ENCODE measurements at regions not wholly inside any gene's neighbourhood (a gene's known extent, or its start where the extent isn't known, plus 50 kb on each side); places are given as distances from the start of the nearest gene placed in this dataset.

DNA sequence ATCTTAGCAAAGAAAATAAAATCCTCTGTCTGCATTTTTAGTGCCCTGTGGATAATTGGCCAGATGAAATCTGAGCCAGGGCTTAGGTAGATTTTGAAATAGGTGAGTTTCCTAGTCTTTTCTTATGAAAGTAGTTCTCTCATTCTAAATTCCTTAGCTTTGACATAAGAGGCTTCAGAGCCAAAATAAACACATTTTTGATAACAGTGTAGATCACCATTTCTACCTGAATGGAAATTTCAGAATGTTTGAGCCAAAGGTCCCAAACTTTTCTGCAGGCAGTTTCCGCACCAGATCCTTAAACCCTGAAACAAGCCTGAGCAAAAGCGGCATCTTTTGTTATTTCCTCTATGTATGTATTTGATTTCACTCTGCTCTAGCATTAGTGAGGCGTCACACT, 551.2 kb downstream of the EFNB2 start:
- FAIRE-seq (no peak), DNase-seq (ENCODE audit: low read depth) (peak; percentile 94)
- no peaks in the 10 kb centered on the region for H3K36me3 ChIP-seq (ENCODE audit: control insufficient read depth, insufficient read depth, low read length)
- H3K4me3 ChIP-seq (ENCODE audit: low read depth, low read length): no peak overlapping the region
- no peaks in the 10 kb centered on the region for H3K27me3 ChIP-seq (ENCODE audit: control insufficient read depth, insufficient read depth, low read length)
- TF ChIP-seq, protein P1, sequence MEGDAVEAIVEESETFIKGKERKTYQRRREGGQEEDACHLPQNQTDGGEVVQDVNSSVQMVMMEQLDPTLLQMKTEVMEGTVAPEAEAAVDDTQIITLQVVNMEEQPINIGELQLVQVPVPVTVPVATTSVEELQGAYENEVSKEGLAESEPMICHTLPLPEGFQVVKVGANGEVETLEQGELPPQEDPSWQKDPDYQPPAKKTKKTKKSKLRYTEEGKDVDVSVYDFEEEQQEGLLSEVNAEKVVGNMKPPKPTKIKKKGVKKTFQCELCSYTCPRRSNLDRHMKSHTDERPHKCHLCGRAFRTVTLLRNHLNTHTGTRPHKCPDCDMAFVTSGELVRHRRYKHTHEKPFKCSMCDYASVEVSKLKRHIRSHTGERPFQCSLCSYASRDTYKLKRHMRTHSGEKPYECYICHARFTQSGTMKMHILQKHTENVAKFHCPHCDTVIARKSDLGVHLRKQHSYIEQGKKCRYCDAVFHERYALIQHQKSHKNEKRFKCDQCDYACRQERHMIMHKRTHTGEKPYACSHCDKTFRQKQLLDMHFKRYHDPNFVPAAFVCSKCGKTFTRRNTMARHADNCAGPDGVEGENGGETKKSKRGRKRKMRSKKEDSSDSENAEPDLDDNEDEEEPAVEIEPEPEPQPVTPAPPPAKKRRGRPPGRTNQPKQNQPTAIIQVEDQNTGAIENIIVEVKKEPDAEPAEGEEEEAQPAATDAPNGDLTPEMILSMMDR (IDR thresholded peaks at IDR 0.05; ENCODE audit: insufficient read depth, low read length, severe bottlenecking): no peak

DNA sequence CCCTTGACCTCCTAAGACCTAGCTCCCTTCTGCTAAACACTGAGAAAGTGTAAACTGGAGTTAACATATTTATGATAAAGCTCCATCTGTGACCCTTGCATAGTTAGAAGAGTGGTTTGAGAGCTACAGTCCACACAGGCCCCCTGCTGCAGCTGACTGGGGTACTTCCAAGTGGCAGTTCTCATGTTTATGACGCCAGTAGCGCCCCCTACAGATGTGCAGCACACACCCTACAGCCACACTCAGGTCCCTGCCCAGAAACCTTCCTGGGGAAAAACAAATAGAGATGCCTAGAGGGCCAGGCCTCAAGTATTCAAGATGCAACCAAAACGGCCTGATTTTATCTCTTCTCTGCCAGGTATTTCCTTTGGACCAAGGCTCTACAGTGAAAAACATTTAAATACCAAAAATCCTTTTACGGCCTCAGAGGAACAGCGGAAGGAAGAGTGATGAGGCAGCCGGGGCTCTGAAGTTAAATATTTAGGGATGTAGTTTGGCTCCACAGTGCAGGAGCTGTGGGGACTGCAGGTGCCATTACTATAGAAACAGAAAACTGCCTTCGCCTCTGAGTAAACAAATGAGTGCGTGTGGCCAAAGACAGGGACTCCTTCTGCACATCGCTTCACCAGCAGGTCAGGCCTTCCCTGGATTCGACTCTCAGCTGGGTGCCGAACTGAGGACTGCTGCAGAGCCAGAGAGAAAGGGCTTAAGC, 553.1 kb downstream of the EFNB2 start:
- no peak for FAIRE-seq
- no peak for DNase-seq (ENCODE audit: low read depth)
- Histone ChIP-seq H3K4me3 (ENCODE audit: low read depth, low read length) (no peak overlapping the region), H3K36me3 (ENCODE audit: control insufficient read depth, insufficient read depth, low read length) (no peaks in the 10 kb centered on the region), H3K27me3 (ENCODE audit: control insufficient read depth, insufficient read depth, low read length) (no peaks in the 10 kb centered on the region)
- TF ChIP-seq, protein P1 (IDR thresholded peaks at IDR 0.05; ENCODE audit: insufficient read depth, low read length, severe bottlenecking): no peak

DNA sequence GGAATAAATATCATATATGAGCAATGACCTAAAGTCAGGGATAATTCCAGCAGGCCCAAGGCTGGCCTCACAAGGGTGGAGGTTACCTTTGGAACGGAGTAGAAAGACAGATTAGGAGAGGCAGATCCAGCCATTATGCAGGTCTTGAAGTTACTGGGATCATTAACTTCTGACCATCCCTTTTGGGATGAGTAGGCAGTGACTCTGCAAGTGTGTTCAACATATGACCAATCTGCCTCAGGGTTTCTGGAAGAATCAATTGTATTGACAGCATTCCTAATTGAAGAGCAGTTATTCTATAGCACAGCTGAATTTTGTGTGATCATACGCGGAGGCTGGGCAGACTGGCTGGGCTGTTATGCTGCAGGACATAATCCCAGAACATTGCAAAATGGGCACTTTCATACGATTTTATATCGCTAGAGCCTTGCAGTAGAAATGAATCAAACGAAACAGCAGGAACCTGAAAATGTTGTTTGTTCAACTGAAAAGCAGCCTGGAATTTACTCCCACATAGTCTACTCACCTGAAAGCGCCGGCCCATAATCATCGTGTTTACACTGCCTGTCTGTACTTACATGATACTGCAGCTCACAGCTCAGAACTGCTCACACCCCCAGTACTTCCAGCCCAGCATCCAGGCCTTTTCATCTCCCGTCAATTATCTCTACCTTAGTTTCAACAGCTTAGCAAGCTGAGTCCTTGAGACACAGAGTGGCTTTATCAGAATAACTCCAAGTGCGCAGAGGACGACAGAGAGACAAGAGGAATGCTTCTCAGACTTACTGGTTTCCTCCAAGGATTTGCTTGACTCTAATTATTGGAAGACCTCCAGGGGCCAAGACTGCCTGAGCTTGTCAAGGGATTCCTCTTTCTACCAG, 556.1 kb downstream of the EFNB2 start:
- TF ChIP-seq, protein P1 (IDR thresholded peaks at IDR 0.05; ENCODE audit: insufficient read depth, low read length, severe bottlenecking): no peak
- Histone ChIP-seq H3K27me3 (ENCODE audit: control insufficient read depth, insufficient read depth, low read length) (no peaks in the 10 kb centered on the region), H3K36me3 (ENCODE audit: control insufficient read depth, insufficient read depth, low read length) (no peaks in the 10 kb centered on the region), H3K4me3 (ENCODE audit: low read depth, low read length) (peak overlapping the region; percentile 27)
- DNase-seq (ENCODE audit: low read depth): peak; percentile 95
- FAIRE-seq: no peak

DNA sequence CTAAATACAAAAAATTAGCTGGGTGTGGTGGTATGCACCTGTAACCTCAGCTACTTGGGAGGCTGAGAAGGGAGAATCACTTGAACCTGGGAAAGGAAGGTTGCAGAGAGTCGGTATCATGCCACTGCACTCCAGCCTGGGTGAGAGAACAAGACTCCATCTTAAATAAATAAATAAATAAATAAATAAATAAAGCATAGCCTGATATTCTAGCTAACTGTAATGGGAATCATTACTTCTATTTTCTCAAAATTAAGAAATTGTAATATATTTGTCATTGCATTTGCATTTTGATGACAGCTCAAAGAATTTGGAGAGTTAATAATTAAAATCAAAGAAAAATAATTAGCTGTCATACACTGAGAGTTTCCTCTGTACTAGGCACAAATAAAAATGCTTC, 561.1 kb downstream of the EFNB2 start:
- Histone ChIP-seq H3K36me3 (ENCODE audit: control insufficient read depth, insufficient read depth, low read length) (no peaks in the 10 kb centered on the region), H3K27me3 (ENCODE audit: control insufficient read depth, insufficient read depth, low read length) (no peaks in the 10 kb centered on the region), H3K4me3 (ENCODE audit: low read depth, low read length) (no peak overlapping the region)
- TF ChIP-seq, protein P1 (IDR thresholded peaks at IDR 0.05; ENCODE audit: insufficient read depth, low read length, severe bottlenecking): no peak
- no peak for DNase-seq (ENCODE audit: low read depth)
- FAIRE-seq: no peak

DNA sequence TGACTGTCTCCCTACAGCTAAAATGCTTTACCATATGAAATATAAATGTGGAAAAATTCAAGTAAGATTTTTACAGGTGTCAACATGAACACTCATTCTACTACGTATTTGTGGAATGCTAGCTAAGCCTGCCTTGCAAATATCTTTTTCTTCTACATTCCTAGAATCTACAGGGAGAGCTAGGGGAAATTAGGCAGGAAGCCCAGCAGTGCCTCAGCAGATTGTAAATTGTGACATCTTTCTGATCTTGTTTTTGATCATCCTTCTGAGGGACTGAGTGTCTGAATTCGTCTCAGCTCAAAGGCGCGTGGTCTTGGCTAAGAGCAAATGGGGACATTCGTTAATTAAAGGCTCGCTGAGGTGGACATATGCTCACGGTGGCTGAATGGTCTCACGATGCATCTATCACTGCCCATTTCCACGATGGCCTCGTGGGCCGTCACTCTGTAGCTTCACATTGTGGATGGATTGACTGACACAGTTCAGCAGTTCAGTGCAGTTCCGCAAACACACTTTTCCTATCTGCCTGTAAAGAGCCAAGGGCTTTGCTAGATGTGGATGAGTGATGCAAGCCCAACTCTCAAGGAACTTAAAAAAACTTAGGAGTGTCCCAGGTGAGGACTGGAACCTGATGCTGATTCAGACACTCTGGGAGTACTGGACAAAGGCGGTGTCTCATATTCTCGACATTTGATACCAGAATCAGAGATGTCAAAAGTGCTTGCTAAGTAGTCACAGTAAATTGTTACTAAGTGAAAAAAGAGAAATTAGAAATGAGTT, 562.5 kb downstream of the EFNB2 start:
- TF ChIP-seq, protein P1 (IDR thresholded peaks at IDR 0.05; ENCODE audit: insufficient read depth, low read length, severe bottlenecking): no peak
- DNase-seq (ENCODE audit: low read depth) (peak; percentile 60), FAIRE-seq (peak; percentile 36)
- H3K27me3 ChIP-seq (ENCODE audit: control insufficient read depth, insufficient read depth, low read length): no peaks in the 10 kb centered on the region
- H3K4me3 ChIP-seq (ENCODE audit: low read depth, low read length): no peak overlapping the region
- no peaks in the 10 kb centered on the region for H3K36me3 ChIP-seq (ENCODE audit: control insufficient read depth, insufficient read depth, low read length)
